GM19455 (cell line): ENCODE measurements at regions not wholly inside any gene's neighbourhood (a gene's known extent, or its start where the extent isn't known, plus 50 kb on each side); places are given as distances from the start of the nearest gene placed in this dataset.
"Not testable (repeated sequence)": the region's sequence is repeated elsewhere in the genome, so short reads cannot be mapped to it uniquely, and the experiment has no call there.

ENCODE experiments used
- ATAC-seq: cut with Tn5 transposase; IDR thresholded peaks from one replicate; pipeline ENCODE4 v1.9.1; 2021; ENCODE audit not compliant: unreplicated experiment

DNA sequence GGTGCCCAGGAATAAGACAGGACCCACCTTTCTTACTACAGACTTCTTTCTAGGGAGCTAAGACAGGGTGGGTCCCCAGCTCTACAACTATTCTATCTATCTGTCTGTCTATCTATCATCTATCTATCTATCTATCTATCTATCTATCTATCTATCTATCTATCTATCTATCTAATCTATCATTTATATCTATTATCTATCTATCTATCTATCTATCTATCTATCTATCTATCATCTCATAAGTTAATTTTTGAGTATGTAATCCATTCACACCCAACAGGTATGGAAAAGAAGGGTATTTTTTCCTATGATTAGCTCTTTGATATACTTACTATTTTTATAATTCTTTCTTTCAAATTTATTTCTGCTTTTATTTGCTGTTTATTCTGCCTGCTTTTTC lies 55.9 kb downstream of the BAMBI start:
- no peak for ATAC-seq

DNA sequence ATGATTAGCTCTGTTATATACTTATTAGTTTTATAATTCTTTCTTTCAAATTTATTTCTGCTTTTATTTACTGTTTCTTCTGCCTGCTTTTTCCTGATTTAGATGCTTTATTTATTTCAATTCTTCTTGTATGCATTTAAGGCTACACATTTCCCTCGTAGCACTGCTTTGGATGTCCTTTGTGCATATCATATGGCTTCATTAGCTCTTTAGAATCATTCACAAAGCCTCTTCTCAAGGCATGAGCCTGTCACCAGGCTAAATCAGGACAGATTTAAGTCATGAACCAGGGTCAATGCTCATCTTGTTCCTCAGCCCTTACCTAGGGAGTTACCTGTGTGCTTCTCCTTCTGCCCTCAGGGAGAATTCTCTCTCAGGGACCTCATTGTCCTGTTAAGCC lies 56.3 kb downstream of the BAMBI start:
- ATAC-seq, result no peak

DNA sequence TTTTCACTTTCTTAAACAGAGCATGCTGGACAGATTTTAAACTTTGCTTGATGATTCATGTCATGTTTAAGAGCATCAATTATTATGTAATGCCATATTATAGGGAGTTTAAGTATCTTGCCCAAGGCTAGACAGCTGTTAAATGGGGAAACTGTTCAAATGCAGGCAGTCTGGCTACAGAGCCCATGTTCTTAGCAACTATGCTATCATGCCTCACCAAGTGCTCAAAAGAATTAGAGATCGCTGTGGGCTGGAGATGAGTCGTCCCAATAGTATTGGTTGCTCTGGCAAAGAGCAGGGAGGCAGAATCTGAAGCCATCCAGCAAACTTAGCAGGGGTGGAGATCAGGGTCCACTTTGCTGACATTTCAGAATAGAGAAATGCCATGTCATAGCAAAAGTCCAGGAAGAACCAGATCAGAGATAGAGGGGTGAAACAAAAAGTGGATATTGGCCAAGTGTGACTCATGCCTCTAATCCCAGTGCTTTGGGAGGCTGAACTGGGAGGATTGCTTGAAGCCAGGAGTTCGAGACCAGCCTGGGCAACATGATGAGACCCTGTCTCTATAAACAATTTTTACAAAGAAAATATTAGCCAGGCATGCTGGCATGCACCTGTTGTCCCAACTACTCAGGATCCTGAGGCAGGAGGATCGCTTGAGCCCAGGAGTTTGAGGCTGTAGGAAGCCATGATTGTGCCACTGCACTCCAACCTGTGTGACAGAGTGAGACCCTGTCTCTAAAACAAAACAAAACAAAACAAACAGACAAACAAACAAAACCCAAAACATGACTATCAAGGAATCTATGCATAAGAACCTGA lies 57.8 kb downstream of the BAMBI start:
- no peak for ATAC-seq

DNA sequence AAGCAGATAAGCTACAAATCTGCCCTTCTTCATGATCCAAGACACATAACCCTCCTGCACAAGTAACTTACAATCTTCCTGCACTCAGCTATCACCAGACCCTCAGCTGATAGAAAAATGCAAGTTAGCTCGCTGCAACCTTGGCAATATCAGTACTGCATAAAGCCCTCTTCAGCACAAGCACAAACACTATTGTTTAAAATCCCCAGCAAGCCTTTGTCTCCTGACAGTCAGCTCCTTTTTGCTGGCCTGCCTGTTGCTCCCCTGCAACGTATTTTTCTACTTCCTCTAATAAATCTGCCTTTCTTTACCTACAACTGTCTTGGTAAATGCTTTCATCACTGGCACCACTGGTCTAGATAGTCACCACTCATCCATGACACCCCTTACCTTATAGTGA lies 59.8 kb downstream of the BAMBI start:
- ATAC-seq, result no peak

DNA sequence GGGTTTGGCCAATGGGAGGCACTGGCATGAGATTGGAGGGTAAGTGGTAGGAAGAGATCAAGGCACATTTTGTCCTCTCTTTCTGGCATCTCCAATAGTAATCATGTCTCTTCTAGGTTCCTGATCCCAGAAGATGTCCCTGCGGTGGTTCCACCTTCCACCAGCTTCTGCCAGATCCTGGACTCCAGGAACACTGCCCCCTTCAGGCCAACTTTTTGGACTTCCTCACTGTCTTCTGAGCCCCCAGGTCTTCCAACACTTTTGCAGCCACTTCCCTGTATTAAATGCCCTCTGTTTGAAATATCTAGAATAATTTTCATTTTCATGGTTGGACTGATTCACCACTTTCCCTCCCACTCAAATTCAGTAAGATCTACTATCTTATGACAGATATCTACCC lies 60.9 kb downstream of the BAMBI start:
- no peak for ATAC-seq

DNA sequence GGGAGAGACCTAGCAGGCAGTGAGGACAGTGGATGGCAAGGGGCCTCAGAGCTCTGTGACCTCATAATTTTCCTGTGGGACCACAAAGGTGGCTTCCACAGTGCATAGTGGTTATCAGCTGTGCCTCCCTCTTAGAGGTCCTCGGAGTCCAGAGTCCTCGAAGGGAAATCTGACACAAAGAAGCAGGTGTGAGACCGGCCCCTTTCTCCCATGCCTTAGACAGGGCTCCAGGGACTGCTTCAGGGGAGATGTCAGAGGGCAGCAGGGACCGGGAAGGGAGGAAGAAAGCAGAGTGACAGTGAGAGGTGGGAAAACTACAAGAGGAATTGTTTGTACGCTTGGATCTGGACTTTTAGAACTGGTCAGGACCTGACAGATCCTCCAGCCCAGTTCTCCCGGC lies 66.3 kb downstream of the BAMBI start:
- no peak for ATAC-seq

DNA sequence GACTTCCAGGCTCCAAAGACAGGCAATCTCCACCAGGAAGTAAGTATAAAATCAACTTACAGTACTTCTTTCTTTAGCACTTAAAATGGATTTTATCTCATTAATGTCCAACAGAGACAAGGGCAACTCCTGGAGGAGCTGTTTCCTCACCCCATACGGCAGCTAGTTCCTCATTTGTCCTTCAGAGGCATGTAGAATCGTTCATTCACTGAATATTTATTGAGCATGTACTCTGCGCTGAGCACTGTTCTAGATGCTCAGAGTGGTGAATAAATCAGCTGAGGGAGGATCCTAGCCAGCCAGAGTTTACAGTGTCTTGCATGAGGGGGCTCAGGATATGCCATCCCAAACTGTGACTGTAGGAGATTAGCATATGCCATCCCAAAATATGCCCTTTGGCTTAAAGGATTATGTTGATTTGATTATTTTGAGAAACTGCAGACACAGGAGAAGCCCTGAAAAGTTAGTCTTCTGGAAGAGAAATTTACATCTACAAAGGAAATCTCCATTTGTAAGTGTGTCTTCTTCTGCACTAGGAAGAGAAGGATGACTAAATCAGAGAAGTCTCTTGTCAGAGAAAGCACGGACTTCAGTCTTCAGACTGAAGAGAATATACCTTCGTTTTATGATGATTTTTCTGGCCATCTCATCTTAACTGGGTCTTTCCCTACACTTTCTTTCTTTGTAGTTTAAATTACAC lies 66.9 kb downstream of the BAMBI start:
- ATAC-seq, result no peak

DNA sequence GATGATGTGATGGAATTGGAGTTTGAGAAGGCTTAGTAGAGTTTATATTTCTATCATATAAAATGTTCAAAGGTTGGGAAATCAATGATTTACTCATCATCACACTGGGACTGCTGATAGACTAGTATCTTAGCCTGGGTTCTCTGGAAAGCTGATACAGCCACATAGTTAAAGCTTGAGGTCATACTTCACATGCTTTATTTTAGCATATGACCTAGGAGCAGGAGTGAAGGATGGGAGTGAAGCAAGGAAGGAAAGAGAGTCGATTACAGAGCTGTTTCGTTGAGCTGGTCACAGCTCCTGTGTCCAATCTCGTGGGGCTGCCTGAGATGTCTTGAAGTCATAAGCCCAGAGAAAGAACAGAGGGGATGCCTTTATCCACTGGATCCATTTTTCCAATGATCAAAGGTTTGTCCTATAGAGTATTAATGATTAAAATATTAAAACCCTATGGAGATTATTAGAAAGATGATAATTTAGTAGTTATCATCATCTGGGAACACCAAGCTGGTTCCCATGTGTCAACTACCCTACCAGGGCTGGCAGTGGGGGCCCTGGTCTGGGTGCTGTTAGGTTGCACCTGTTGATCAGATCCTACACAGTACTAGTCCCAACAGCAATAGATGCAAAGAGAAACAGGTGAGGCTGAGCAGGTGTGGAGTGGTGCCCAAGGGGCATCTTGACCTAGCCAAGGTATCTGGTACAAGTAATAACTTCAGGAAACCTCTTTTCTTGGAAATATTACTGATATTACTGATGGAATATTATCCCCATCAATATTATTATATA lies 77.8 kb downstream of the BAMBI start:
- ATAC-seq, result no peak

DNA sequence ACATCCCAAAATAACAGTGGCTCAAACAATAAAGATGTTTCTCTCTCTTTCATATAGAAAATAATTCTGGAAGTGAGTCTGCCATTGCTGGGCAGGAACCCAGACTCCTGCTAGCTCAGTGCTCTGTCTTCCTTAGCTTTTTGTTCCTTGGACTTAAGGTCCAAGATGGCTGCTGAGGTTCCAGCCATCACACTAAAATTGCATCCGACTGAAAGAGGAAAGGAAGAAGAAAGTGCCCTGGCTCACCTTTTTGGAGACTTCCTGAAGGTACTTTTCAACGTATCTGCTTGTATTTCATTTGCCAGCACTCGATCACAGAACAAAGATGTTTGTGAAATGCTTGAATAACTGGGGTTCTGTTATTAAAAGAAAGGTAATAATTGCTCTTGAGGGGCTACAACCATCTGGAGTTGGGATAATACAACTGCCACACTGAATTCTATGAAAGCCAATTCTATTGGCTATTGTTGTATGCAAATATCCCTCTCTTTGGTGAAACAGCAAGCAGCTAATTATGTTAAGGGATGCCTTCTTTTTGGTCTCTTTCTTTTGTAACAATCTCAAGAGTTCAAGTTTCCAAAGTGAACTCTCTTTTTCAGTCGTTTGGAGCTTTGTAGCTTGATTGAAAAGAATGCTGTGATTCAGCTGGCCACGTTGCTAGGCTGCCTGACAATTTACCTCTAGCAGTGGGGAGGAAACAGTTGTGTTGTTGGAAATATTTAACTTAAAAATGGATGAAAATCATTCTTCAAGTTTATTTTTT lies 83.9 kb downstream of the BAMBI start:
- ATAC-seq, result no peak

DNA sequence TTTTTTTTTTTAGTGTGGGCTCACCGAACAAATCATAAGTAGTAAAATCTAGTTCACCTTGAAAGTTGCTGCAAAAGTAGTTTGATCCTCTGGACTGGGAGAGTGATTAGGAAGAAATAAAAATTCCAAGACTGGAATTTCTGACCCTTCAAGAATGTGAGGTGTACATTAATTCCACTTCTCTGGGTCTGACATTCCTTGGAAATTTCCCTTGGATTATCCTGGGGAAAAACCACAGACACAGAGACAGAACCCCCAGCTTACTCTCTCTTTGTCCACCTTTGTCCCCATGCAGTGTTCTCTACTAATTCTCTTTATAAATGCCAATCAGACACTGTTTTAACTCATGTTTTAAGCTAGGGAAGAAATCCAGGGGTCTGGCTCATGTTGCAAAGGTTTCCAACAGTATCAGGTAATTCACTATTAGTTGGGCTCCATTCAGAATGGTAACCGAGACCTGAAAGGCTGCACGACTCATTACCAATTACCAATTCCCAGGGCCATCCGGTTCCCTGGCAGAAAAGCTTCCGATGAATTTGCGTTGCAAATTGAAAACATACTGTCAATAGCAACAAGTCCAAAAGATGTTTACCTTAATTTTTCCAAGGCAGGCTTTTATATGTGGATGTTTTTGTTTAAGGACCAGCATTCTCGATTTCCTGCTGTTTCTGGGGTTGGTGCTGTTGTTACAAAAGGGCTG lies 86.3 kb downstream of the BAMBI start:
- ATAC-seq, result no peak

DNA sequence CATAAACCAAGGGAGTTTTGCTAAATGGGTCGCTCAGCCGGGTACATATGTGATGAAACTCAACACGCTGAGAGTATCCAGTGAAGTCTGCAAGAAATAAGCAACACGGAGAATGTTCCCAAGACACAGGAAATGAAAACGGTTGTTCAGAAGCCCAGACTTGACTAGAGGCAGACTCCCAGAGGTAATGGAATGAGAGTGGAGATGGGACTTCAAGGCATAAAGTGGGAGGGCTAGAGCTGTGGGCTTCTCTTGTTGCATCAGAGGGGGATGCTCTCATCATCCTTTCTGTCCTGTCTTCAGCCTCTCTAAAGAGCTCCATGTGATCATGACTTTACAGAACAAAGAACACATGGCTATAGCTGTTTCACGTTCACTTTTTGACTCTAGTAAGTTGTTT lies 88.3 kb downstream of the BAMBI start:
- ATAC-seq, result no peak

DNA sequence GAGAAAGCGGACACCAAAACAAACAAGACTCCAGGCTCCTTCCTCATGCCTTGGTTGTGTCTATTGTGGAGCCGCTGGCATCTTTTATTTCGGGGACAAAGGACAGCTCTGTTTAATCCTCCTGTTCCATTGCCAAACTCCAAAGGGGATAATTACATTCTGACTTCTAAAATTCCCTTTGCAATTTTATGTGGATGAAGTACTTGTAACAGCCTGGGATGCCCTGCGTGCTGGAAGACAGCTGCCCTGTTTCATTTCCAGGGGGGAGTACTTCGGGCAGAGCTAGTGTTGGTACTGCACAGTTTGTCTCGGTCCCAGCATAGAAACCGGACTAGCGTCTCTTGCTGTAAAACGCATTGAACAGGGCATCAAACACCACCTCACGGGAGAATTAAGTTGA lies 90.9 kb downstream of the BAMBI start:
- no peak for ATAC-seq

DNA sequence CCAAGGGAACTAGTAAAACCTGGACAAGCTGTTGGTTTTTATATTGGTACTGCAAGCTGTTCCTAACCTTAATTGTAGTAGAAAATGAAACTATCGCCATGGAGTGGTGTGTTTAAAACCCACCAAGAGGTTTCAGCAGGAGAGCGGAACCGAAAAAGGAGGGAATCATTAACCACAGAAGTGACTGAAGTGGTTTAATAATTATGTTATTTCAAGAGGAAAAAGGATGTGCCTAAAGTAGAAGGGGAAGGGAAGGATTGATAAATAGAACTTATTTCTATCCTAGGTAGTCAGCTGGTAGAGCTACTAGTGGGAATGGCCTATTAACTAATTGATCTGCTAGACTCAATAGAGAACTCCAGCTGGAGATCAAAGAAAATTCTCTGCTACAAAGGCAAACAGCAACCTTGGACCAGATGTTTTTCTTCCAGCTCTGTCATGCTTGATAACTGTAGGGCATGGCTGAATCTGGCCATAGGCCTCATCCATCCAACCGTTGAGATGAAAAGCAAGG lies 91.8 kb downstream of the BAMBI start:
- ATAC-seq, result no peak

DNA sequence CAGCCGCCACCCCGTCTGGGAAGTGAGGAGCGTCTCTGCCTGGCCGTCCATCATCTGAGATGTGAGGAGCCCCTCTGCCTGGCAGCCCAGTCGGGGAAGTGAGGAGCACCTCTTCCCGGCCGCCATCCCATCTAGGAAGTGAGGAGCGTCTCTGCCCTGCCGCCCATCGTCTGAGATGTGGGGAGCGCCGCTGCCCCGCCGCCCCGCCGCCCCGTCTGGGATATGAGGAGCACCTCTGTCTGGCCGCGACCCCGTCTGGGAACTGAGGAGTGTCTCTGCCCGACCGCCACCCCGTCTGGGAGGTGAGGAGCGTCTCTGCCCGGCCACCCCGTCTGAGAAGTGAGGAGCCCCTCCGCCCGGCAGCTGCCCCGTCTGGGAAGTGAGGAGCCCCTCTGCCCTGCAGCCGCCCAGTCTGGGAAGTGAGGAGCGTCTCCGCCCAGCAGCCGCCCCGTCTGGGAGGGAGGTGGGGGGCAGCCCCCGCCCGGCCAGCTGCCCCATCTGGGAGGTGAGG lies 94.3 kb downstream of the BAMBI start:
- ATAC-seq, result not testable (repeated sequence)

DNA sequence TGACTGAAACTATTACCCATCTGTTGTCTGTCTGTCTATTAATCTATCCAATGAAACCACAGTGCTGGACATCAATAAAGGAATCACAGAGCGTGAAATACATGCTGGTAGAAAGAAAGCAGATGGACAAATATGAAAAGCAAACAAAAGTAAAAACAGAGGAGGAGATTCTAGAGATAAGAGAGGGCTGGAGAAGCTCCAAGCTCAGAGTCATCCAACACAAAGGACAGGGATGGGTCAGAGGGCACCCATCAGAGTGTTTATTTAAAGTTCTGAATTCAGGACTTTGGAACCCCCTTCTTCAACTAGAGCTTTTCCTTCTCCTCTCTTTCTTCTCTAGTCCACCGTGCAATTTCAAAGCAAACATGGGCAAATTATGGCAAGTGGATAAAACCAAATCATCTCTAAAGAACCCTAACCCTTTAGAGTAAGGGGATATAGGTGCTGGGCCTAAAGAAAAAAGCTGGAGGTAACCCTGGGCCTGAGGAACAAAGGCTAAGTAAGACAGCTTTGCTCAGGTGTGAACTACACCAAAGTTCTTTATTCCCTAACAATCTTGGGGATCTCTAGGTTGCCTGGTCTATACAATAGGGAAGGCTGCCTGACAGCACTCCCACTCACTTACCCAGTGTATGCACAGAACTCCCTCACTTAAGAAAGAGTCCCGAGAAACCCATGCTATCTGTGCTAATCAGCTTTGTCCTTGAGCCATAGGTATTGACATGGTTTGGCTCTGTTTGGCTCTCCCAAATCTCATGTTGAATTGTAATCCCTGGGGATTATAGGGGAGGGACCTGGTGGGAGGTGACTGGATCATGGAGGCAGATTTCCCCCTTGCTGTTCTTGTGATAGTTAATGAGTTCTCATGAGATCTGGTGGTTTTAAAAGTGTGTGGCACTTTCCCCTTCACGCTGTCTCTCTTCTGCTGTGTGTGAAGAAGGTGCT lies 97.0 kb downstream of the BAMBI start:
- ATAC-seq, result no peak

DNA sequence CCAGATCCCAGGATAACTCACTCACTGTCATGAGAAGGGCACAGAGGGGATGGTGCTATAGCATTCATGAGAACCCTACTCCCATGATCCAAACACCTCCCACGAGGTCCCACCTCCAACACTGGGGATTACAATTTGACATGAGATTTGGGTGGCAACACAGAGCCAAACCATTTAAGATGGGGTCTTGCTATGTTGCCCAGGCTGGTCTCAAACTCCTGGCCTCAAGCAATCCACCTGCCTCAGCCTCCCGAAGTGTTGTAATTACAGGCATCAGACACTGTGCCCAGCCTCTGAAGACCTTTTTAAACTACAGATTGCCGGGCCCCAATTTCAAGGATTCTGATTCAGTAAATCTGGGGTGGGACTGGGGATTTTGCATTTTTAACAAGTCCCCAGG lies 98.5 kb downstream of the BAMBI start:
- no peak for ATAC-seq

DNA sequence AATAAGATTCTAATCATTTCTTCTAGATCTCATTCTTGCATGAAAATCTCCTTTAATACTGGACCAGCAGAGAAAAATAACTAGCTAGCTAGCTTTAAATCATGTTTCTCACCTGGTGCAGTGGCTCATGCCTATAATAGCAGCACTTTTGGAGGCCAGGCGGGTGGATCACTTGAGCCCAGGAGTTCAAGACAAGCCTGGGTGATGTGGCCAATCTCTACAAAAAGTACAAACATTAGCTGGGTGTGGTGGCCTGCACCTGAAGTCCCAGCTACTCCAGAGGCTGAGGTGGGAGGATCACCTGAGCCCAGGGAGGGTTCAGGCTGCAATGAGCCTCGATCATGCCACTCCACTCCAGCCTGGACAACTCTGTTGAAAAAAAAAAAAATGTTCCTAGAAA lies 99.2 kb downstream of the BAMBI start:
- no peak for ATAC-seq

DNA sequence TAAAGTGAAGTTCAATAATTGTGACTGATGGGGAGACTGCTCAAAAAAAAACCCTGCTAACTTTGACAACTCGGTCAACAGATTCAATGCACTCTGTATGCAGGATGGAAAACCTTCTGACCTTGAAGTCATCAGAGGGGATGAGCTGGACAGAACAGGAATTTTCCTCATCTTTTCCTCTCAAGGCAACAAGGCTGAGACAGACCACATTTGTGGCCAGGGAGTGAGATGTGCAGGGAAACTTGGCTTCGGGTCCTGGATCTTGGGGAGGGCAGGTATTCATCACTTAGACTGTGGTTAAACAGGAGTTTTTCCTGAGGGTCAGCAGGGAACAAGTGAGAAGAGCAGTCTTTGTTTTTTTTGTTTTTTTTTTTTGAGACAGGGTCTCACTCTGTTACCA lies 100.6 kb downstream of the BAMBI start:
- ATAC-seq, result no peak

DNA sequence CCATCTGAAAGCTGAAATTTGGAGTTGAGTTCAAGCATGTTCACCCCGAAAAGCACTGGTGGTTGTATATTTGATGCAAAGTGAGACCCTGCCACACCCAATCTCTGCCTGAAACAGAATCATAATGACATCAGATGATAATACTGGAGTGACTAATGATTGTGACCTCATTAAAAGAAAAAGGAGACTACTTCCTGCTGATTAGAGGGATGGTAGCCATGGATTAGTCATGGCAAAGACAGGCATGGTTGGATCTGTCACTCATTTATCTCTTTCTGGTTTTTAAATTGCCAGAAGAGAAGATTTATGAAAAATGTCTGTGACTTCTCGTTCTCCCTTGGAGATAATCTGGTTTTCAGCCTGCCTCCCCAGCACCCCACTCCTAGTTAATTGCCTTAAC lies 101.2 kb downstream of the BAMBI start:
- no peak for ATAC-seq
